GOT3 (cell line): ENCODE measurements at regions not wholly inside any gene's neighbourhood (a gene's known extent, or its start where the extent isn't known, plus 50 kb on each side); places are given as distances from the start of the nearest gene placed in this dataset.

Source experiments
- DNase-seq: peaks from one replicate; lab custom pipeline; 2025; ENCODE audit warnings: mixed read lengths; lab: John Stamatoyannopoulos, UW

- no peak for DNase-seq
These were observed 61.3 kb upstream of the BICC1 start for GRCh38 chr10:58451193-58451889.

GRCh38 chr10:58453105-58453504 is 59.6 kb upstream of the BICC1 start:
- DNase-seq = no peak

- DNase-seq = no peak
These were observed 56.5 kb upstream of the BICC1 start for GRCh38 chr10:58456179-58456578.

GRCh38 chr10:58457761-58458616 is 54.7 kb upstream of the BICC1 start:
- DNase-seq = peak; percentile 25

- no peak for DNase-seq
These were observed 53.6 kb upstream of the BICC1 start for GRCh38 chr10:58459069-58459468.

GRCh38 chr10:58460157-58460556 is 52.5 kb upstream of the BICC1 start:
- no peak for DNase-seq

- no peak for DNase-seq
These were observed 49.7 kb upstream of the BICC1 start for GRCh38 chr10:58462863-58463507.
